Urothelium cell line (cell line): ENCODE measurements at regions not wholly inside any gene's neighbourhood (a gene's known extent, or its start where the extent isn't known, plus 50 kb on each side); places are given as distances from the start of the nearest gene placed in this dataset.
"Not testable (repeated sequence)": the region's sequence is repeated elsewhere in the genome, so short reads cannot be mapped to it uniquely, and the experiment has no call there.

ENCODE experiments used
- DNase-seq: peaks from one replicate; pipeline ENCODE4 v3.0.0; 2011; ENCODE audit warnings: low spot score, mixed read lengths
- FAIRE-seq: peaks from 2 replicates; lab custom pipeline; 2011; peaks lifted over from hg19 to GRCh38; lab: Jason Lieb, UNC

- no peak for FAIRE-seq
- peak; percentile 13 for DNase-seq
Measured at GRCh38 chr12:34402228-34402898, 380.1 kb downstream of the ALG10 start.

DNA sequence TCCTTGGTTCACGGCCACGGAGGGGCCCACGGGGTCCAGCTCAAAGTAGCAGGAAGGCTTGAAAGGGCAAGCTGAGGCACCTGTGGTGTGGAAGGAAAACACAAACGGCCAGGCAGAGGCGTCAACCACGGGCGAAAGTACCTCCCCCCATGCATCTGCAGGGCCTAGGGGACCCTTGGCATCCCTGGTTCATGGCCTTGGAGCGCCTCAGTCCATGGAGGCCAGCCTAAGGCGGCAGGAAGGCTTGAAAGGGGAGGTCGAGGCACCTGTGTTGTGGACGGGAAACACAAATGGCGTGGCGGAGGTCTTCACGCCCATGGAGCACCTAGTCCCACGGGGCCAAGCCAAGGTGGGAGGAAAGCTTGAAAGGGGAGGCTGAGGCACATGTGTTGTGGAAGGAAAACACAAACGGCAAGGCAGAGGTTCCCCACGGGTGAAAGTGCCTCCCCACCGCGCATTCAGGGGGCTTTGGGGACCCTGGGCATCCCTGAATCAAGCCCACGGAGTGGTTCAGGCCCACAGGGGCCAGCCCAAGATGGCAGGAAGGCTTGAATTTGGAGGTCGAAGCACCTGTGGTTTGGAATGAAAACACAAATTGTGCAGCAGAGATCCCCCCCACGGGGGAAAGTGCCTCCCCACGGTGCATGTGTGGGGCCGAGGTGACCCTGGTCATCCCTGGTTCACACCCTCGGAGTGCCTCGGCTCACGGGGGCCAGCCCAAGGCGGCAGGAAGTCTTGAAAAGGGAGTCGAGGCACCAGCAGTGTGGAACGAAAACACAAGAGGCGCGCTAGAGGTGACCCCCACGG lies 380.8 kb downstream of the ALG10 start:
- peak; percentile 2 for DNase-seq
- no peak for FAIRE-seq

GRCh38 chr12:34403706-34404376 lies 381.5 kb downstream of the ALG10 start:
- FAIRE-seq (no peak), DNase-seq (peak; percentile 0)

- no peak for FAIRE-seq
- peak; percentile 0 for DNase-seq
Measured at GRCh38 chr12:34404377-34405285, 382.3 kb downstream of the ALG10 start.

- FAIRE-seq (no peak), DNase-seq (peak; percentile 1)
Measured at GRCh38 chr12:34405286-34406227, 383.3 kb downstream of the ALG10 start.

DNA sequence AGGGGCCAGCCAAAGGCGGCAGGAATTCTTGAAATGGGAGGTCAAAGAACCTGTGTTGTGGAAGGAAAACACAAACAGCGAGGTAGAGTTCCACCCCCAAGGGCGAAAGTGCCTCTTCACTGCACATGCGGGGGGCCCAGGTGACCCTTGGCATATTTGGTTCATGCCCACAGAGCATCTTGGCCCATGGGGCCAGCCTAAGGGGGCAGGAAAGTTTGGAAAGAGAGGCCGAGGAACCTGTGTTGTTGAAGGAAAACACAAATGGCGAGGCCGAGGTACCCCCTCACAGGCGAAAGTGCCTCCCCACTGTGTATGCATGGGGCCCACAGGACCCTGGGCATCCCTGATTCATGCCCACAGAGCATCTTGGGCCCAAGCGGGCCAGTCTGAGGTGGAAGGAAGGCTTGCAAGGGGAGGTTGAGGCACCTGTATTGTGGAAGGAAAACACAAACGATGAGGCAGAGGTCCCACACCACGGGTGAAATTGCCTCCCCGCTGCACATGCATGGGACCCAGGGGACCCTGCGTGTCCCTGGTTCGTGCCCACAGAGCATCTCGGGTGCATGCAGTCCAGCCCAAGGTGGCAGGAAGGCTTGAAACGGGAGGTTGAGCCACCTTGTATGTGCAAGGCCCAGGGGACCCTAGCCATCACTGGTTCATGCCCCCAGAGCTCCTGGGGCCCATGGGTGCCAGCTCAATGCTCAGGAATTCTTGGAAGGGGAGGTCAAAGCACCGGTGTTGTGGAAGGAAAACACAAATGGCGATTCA lies 384.1 kb downstream of the ALG10 start:
- peak; percentile 66 for FAIRE-seq
- DNase-seq: peak; percentile 1

DNA sequence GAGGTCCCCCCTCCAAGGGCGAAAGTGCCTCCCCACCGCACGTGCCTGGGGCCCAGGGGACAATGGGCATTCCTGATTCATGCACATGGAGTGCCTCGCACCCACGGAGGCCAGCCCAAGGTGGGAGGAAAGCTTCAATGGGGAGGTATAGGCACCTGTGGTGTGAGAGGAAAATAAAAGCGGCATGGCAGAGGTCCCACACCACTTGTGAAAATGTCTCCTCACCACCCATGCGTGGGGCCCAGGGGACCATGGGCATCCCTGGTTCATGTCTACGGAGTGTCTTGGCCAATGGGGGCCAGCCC lies 384.7 kb downstream of the ALG10 start:
- DNase-seq (no peak), FAIRE-seq (no peak)

DNA sequence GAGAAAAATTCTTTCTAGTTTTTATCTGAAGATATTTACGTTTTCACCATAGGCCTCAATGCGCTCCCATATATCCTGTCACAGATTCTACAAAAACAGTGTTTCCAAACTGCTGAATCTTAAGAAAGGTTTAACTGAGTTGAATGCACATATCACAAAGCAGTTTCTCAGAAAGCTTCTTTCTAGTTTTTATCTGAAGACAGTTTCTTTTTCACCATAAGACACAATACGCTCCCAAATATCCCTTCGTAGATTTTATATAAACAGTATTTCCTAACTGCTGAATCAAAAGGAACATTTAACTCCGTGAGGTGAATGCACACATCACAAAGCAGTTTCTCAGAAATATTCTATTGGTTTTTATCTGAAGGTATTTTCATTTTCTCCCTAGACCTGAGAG lies 385.5 kb downstream of the ALG10 start:
- FAIRE-seq (no peak), DNase-seq (no peak)

DNA sequence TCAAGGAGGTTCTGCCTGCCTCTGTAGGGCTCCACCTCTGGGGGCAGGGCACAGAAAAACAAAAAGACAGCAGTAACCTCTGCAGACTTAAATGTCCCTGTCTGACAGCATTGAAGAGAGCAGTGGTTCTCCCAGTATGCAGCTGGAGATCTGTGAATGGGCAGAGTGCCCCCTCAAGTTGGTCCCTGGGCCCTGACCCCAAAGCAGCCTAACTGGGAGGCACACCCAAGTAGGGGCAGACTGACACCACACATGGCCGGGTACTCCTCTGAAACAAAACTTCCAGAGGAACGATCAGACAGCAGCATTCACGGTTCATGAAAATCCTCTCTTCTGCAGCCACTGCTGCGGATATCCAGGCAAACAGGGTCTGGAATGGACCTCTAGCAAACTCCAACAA lies 409.2 kb downstream of the ALG10 start:
- DNase-seq, FAIRE-seq: not testable (repeated sequence)
